ENCODE measurements at regions not wholly inside any gene's neighbourhood (a gene's known extent, or its start where the extent isn't known, plus 50 kb on each side); places are given as distances from the start of the nearest gene placed in this dataset.
"Not testable (repeated sequence)": the region's sequence is repeated elsewhere in the genome, so short reads cannot be mapped to it uniquely, and the experiment has no call there.

DNA sequence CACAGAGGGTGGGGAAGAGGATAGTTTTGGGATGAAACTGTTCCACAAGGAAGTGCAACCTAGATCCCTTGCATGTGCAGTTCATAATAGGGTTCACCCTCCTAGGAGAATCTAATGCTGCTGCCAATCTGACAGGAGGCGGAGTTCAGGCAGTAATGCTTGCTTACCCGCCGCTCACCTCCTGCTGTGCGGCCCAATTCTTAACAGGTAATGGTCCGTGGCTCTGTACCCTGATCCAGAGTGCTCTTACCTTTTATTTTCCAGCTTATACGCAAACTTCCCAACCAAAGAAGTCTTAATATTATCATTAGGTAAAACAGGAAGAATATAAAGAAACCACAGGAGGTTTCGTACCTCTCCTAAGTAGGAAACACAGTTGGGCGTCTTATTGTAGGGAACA, 82.7 kb upstream of the CD302 start:
- no peak for DNase-seq

DNA sequence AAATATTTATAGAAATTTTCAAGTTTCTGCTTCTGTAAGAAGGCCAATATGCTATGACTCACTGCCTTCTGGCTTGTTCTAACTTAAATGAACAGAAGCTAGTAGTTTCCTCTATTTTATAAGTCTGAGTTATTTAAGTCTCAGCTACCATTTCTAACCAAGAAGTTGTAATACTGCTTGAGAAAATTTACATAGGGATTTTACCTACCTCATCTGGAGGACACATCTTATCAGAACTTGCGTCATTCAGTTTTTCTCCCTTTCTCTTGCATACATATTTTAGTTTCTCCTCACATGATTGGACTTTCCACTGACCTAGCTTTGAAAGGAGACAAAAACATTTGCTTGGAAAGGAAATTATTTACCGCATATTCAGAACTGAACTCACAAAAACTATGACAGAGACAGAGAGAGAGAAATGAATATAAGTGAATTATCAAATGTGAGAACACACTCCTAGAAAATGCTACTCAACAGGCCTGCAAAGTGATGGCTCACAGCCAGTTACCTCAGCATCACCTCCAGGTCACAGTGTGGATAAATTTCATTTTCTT, 81.1 kb upstream of the CD302 start:
- DNase-seq = no peak

DNA sequence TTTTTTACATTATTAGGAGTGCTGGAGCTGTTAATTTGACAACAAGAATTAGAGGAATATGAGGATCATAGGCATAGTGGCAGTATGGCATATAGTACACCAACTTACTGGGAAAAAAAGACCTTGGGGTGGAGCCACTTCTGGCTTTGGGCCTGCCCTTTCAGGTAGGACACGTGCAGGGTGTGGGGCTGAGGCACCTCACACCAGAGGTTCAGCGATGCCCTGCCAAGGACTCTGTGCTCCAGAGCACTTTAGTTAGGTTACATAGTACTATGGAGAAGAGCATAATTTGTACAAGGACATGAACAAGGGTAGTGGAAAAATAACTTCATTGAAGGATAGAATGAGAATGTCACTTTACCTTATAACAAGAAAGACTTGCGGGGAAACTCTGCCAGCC, 77.1 kb upstream of the CD302 start:
- DNase-seq = peak; percentile 29

DNA sequence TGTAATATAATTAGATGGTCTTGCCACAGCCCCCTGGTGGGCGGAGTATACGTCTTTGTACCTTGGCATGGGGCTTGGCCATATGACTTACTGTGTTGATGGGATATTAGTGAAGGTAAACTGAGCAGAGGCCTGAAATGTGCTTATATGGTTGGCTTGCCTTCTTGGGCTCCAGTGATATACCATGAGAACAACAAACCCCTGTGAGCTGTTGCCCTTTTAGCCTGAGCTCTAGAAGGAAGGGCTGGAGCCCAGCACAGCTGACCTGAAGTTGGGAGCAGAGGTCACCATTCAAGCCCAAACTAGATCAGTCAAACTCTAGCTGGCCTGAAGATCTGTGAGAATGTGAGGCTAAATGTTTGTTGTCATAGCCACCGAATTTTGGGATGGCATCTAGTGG, 75.2 kb upstream of the CD302 start:
- DNase-seq = no peak

DNA sequence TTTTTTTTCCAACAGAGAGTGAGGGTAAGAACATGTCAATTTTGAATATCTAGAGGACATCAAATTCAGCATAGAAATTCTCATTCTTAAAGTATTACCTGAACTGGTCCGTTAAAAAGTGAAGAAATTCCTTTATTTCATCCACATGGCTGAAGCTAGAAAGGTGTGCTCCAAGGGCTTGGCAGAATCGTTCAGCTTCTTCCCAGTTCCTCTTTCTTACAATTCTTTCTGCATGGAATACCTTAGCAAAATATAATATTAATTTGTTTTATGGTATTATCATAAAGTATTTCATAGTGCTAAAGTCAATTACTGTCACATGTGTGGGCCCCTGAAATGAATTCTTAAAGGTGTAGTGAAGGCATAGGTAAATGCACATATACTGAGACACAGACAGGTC, 74.3 kb upstream of the CD302 start:
- no peak for DNase-seq

- not testable (repeated sequence) for DNase-seq
These were observed 70.7 kb upstream of the CD302 start for GRCh38 chr2:159868598-159869159.

- no peak for DNase-seq
These were observed 69.8 kb upstream of the CD302 start for GRCh38 chr2:159867567-159868361.

DNA sequence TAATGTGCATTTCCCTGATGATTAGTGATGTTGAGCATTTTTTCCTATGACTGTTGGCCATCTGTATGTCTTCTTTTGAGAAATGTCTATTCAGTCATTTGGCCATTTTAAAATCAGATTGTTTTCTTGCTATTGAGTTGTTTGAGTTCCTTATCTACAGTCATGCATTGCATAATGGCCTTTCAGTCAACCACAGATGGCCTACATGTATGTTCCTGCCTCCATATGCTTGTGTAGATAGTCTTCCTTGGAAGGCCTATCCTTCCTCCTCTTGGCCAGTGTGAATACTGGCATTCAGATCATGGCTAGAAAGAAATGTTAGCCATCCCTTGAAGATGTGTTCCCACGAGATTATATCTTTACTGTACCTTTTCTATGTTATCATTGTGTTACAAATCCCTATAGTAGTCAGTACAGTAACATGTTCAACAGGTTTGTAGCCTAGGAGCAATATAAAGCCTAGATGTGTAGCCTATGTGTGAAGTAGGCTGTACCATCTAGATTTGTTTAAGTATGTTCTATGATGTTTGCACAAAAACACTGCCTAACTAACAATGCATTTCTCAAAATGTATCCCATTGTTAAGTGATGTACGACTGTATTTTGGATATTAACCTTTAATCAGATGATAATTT, 65.6 kb upstream of the CD302 start:
- no peak for DNase-seq

GRCh38 chr2:159860581-159861310, 62.7 kb upstream of the CD302 start:
- DNase-seq = no peak

GRCh38 chr2:159859583-159859982, 61.6 kb upstream of the CD302 start:
- DNase-seq = no peak

GRCh38 chr2:159856760-159857159, 58.8 kb upstream of the CD302 start:
- no peak for DNase-seq

GRCh38 chr2:159855557-159856061, 57.6 kb upstream of the CD302 start:
- DNase-seq = no peak

DNA sequence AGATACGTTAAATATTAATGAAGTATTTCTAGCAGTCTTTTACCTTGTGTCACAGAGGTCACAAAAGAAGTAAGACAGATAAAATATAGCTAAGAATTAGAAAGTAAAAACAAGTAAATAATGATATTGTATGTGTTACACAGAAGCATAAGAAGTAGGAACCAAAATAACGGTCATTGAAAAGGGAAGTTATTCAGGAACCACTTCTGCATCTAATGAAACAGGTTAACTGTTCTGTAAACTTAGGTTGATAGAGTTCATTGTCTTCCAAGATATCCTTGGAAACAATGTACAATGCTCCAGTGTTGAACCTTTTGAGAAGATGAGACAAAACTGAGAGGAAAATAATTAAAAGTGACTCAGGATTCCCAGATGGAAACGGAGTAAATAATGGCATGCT, 57.1 kb upstream of the CD302 start:
- DNase-seq = no peak

- no peak for DNase-seq
These were observed 56.5 kb upstream of the CD302 start for GRCh38 chr2:159854481-159854880.

DNA sequence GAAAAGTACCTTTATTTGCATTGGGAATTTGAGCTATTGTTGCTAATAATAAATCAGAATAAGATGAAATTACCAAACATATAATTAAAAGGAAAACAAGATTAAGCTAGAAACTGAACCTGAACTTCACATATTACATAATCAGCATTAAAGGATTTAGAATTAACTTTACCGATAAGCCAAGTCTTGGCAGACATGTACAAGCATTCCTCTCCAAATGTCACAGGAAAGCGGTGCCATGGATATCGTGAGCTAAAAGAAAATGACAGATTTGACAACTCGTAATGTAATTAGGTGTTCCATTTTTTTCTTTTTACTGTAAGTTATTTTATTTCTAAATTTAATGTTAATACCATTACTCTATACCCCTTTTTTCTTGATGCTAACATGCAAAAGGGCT, 55.1 kb upstream of the CD302 start:
- no peak for DNase-seq

DNA sequence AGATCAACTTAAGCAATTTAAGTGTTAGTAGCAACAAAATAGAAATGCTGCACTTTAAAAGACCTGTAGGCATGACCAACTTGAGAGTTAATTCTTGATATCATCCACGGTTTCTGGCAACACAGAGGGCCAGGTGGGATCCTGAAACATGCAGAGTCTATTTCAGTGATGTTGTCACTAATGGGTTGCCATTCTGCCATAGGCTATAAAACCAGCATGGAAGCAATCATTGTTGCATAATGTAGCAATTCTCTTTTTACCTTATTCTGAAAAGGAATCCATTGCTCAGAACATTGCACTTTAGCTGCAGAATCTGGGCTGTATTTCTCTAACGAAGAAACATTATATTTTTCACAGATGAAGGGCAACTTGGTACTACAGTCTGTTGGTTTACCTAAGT, 53.9 kb upstream of the CD302 start:
- no peak for DNase-seq

DNA sequence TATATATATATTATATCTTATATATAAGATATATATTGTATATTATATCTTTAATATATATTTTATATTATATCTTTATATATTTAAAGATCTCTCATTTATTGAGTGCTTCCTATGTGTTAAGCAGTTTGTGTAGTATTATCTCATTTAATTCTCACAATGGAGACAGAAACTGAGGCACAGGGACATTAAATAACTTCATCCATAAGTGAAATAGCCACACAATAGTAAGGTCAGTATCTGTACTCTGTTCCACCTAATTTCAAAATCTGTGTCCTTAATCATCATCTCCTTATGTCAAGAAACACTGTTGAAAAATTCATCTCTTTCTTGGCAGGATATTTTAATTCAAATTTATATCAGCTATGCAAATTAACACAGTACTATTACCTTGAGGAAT, 52.8 kb upstream of the CD302 start:
- DNase-seq = no peak

DNA sequence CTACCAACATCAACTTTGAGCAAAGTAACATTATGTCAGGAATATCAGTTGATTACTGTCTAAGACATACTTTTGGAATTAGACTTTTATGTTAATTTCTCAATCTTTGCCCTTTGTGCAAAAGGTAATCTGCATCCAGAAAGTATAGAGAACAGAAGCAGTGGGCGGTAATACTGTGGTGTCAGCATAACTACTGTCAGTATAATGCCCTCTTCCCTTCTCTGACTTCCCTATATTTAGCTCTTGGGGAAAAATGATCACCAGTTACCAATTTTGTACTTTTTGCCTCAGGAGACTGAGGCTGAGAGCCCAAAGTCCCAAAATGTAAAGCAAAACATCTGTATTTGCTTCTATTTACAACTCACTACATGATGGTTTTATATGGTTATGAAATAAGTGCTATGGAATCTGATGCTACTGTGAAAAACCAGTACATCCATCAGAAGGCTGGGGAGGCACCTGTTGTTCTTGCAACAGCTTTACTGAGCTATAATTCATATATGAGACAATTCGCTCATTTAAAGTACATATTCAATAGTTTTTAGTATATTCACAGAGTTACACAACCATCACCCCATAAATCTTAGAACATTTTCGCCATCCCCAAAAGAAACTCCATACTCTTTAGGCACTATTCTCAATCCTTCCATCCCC, 51.3 kb upstream of the CD302 start:
- DNase-seq = no peak
